ENCODE measurements at regions not wholly inside any gene's neighbourhood (a gene's known extent, or its start where the extent isn't known, plus 50 kb on each side); places are given as distances from the start of the nearest gene placed in this dataset.

- no peaks in the 10 kb centered on the region for H4K20me1 ChIP-seq (ENCODE audit: control insufficient read depth, extremely low read depth, insufficient read depth, low read length)
- no peak overlapping the region for H3K27ac ChIP-seq (ENCODE audit: insufficient read depth, low read length)
- H3K4me3 ChIP-seq (replicated peaks in 1 of 4; ENCODE audit: control extremely low read depth in 1 of 4, insufficient read depth in 1 of 4, low read depth in 3 of 4, low read length in 4 of 4) = no peak overlapping the region
- no peak for DNase-seq (ENCODE audit: low read depth in 2 of 2)
- H3K36me3 ChIP-seq (ENCODE audit: control insufficient read depth, insufficient read depth, low read length) = no peaks in the 10 kb centered on the region
- no peak overlapping the region for H2AFZ ChIP-seq (ENCODE audit: low read length)
- H3K27me3 ChIP-seq (ENCODE audit: control insufficient read depth, insufficient read depth, low read length) = no peaks in the 10 kb centered on the region
- H3K9ac ChIP-seq (ENCODE audit: insufficient read depth, low read length) = no peak overlapping the region
- TF ChIP-seq EZH2 (IDR thresholded peaks at IDR 0.05; ENCODE audit: low read length, missing control alignments) (no peak), CTCF (conservative IDR thresholded peaks at IDR 0.05 in 1 of 2, IDR thresholded peaks at IDR 0.05 in 1 of 2; ENCODE audit: low read depth in 1 of 2, low read length in 2 of 2) (no peak)
- no peaks in the 10 kb centered on the region for H3K9me3 ChIP-seq (ENCODE audit: control insufficient read depth, insufficient read depth, low read depth, low read length)
- no peak overlapping the region for H3K4me2 ChIP-seq (ENCODE audit: extremely low read depth, insufficient read depth, low read length)
- no peaks in the 10 kb centered on the region for H3K79me2 ChIP-seq (ENCODE audit: control insufficient read depth, insufficient read depth, low read length)
- H3K4me1 ChIP-seq (ENCODE audit: control insufficient read depth, extremely low read depth, insufficient read depth, low read length) = no peaks in the 10 kb centered on the region
Observed at GRCh38 chr4:81802285-81802846, 330.7 kb upstream of the RASGEF1B start.

GRCh38 chr4:81799371-81799770, 327.7 kb upstream of the RASGEF1B start:
- no peak overlapping the region for H2AFZ ChIP-seq (ENCODE audit: low read length)
- H3K9ac ChIP-seq (ENCODE audit: insufficient read depth, low read length) = no peak overlapping the region
- H3K4me1 ChIP-seq (ENCODE audit: control insufficient read depth, extremely low read depth, insufficient read depth, low read length) = no peaks in the 10 kb centered on the region
- no peak overlapping the region for H3K4me2 ChIP-seq (ENCODE audit: extremely low read depth, insufficient read depth, low read length)
- no peaks in the 10 kb centered on the region for H3K36me3 ChIP-seq (ENCODE audit: control insufficient read depth, insufficient read depth, low read length)
- no peak for DNase-seq (ENCODE audit: low read depth in 2 of 2)
- H3K27me3 ChIP-seq (ENCODE audit: control insufficient read depth, insufficient read depth, low read length) = no peaks in the 10 kb centered on the region
- TF ChIP-seq CTCF (conservative IDR thresholded peaks at IDR 0.05 in 1 of 2, IDR thresholded peaks at IDR 0.05 in 1 of 2; ENCODE audit: low read depth in 1 of 2, low read length in 2 of 2) = no peak
- no peak for TF ChIP-seq EZH2 (IDR thresholded peaks at IDR 0.05; ENCODE audit: low read length, missing control alignments)
- no peaks in the 10 kb centered on the region for H3K79me2 ChIP-seq (ENCODE audit: control insufficient read depth, insufficient read depth, low read length)
- H3K4me3 ChIP-seq (replicated peaks in 1 of 4; ENCODE audit: control extremely low read depth in 1 of 4, insufficient read depth in 1 of 4, low read depth in 3 of 4, low read length in 4 of 4) = no peak overlapping the region
- no peaks in the 10 kb centered on the region for H3K9me3 ChIP-seq (ENCODE audit: control insufficient read depth, insufficient read depth, low read depth, low read length)
- no peaks in the 10 kb centered on the region for H4K20me1 ChIP-seq (ENCODE audit: control insufficient read depth, extremely low read depth, insufficient read depth, low read length)
- H3K27ac ChIP-seq (ENCODE audit: insufficient read depth, low read length) = no peak overlapping the region

GRCh38 chr4:81796790-81797528, 325.3 kb upstream of the RASGEF1B start:
- Histone ChIP-seq H4K20me1 (ENCODE audit: control insufficient read depth, extremely low read depth, insufficient read depth, low read length) (no peaks in the 10 kb centered on the region), H3K79me2 (ENCODE audit: control insufficient read depth, insufficient read depth, low read length) (no peaks in the 10 kb centered on the region), H2AFZ (ENCODE audit: low read length) (no peak overlapping the region)

More at GRCh38 chr4:81796790-81797528, 325.3 kb upstream of the RASGEF1B start:
- Histone ChIP-seq H3K27ac (ENCODE audit: insufficient read depth, low read length) (no peak overlapping the region), H3K4me2 (ENCODE audit: extremely low read depth, insufficient read depth, low read length) (no peak overlapping the region), H3K9me3 (ENCODE audit: control insufficient read depth, insufficient read depth, low read depth, low read length) (no peaks in the 10 kb centered on the region), H3K4me3 (replicated peaks in 1 of 4; ENCODE audit: control extremely low read depth in 1 of 4, insufficient read depth in 1 of 4, low read depth in 3 of 4, low read length in 4 of 4) (no peak overlapping the region), H3K27me3 (ENCODE audit: control insufficient read depth, insufficient read depth, low read length) (no peaks in the 10 kb centered on the region), H3K36me3 (ENCODE audit: control insufficient read depth, insufficient read depth, low read length) (no peaks in the 10 kb centered on the region), H3K4me1 (ENCODE audit: control insufficient read depth, extremely low read depth, insufficient read depth, low read length) (no peaks in the 10 kb centered on the region), H3K9ac (ENCODE audit: insufficient read depth, low read length) (no peak overlapping the region)
- TF ChIP-seq EZH2 (IDR thresholded peaks at IDR 0.05; ENCODE audit: low read length, missing control alignments) (no peak), CTCF (conservative IDR thresholded peaks at IDR 0.05 in 1 of 2, IDR thresholded peaks at IDR 0.05 in 1 of 2; ENCODE audit: low read depth in 1 of 2, low read length in 2 of 2) (no peak)
- DNase-seq (ENCODE audit: low read depth in 2 of 2) = no peak
